Thymus (tissue), 11 donors: ENCODE measurements at regions not wholly inside any gene's neighbourhood (a gene's known extent, or its start where the extent isn't known, plus 50 kb on each side); places are given as distances from the start of the nearest gene placed in this dataset.

ENCODE experiments used
- DNase-seq, 9 donors: peaks; one replicate each; pipeline ENCODE4 v3.0.0-alpha.2; 2013; ENCODE audit warnings: low spot score in 9 of 9, low read depth in 6 of 9, missing footprints in 1 of 9
- H3K27ac ChIP-seq, 2 donors: one replicate each; pipeline ENCODE4 v1.5.1; 2013; ENCODE audit warnings: control low read depth in 1 of 2, low read depth in 1 of 2, low read length in 1 of 2, mild to moderate bottlenecking in 1 of 2, moderate library complexity in 1 of 2
- H3K27me3 ChIP-seq, 2 donors: one replicate each; pipeline ENCODE4 v1.5.1; 2013; ENCODE audit warnings: low read length in 1 of 2; ENCODE audit not compliant: control insufficient read depth in 2 of 2, insufficient read depth in 1 of 2
- H3K36me3 ChIP-seq, 2 donors: one replicate each; pipeline ENCODE4 v1.5.1; 2013; ENCODE audit warnings: low read length in 1 of 2, mild to moderate bottlenecking in 1 of 2, moderate library complexity in 1 of 2; ENCODE audit not compliant: control insufficient read depth in 2 of 2, insufficient read depth in 2 of 2
- H3K4me1 ChIP-seq, 2 donors: one replicate each; pipeline ENCODE4 v1.5.1; 2013; ENCODE audit warnings: low read length in 2 of 2; ENCODE audit not compliant: control insufficient read depth in 2 of 2, insufficient read depth in 2 of 2
- H3K4me3 ChIP-seq, 2 donors: one replicate each; pipeline ENCODE4 v1.5.1; 2013; ENCODE audit warnings: low read length in 2 of 2, control low read depth in 1 of 2, mild to moderate bottlenecking in 1 of 2
- H3K9me3 ChIP-seq, 2 donors: one replicate each; pipeline ENCODE4 v1.5.1; 2013; ENCODE audit warnings: low read length in 1 of 2, mild to moderate bottlenecking in 1 of 2; ENCODE audit not compliant: control insufficient read depth in 2 of 2, insufficient read depth in 1 of 2
- WGBS: extraction: QIAGEN DNeasy Blood & Tissue Kit; methylation state at CpG from one replicate; pipeline ENCODE4 v1.1.7; 2013; 5-methylcytosine and 5-hydroxymethylcytosine counted together
- donor health status: healthy.

- DNase-seq: no peak
- no peaks in the 10 kb centered on the region for H3K27me3 ChIP-seq
Observed at GRCh38 chr1:234936612-234937389, 191.8 kb downstream of the TOMM20 start.

GRCh38 chr1:234934611-234935033, 194.0 kb downstream of the TOMM20 start:
- H3K4me3 ChIP-seq: no peak overlapping the region
- H3K9me3 ChIP-seq: no peaks in the 10 kb centered on the region
- H3K4me1 ChIP-seq: peaks cover 0 to 5% of the 10 kb centered on the region in 2 donors
- no peaks in the 10 kb centered on the region for H3K27me3 ChIP-seq
- no peaks in the 10 kb centered on the region for H3K36me3 ChIP-seq
- WGBS: 96% methylated on average over 7 of the region's 7 CpGs
- H3K27ac ChIP-seq: no peak overlapping the region
- no peak for DNase-seq

More at GRCh38 chr1:234936612-234937389, 191.8 kb downstream of the TOMM20 start:
- WGBS: 97% methylated on average over 7 of the region's 7 CpGs
- H3K36me3 ChIP-seq: no peaks in the 10 kb centered on the region
- H3K4me1 ChIP-seq: peaks cover 0 to 5% of the 10 kb centered on the region in 2 donors
- no peak overlapping the region for H3K27ac ChIP-seq
- no peaks in the 10 kb centered on the region for H3K9me3 ChIP-seq
- H3K4me3 ChIP-seq: no peak overlapping the region

DNA sequence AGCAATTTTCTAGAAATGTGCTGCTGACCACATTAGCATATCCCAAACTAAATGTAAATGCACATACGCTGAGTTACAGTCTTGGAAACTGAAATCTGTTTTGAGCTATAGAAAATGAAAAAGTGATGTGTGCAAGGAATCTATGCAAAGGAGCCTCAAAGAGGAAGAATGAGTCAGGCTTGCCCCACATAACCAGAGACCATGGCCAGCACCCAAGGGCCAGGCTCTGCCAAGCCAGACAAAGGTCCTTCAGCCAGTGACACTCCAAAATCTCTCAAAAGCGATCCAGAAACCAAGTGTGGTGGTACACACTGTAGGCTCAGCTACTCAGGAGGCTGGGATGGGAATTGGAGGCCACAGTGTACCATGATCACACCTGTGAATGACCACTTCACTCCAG, 195.2 kb downstream of the TOMM20 start:
- H3K27ac ChIP-seq: no peak overlapping the region
- H3K9me3 ChIP-seq: no peaks in the 10 kb centered on the region
- peaks cover 2 to 17% of the 10 kb centered on the region in 2 donors for H3K4me1 ChIP-seq
- 47% methylated on average over 2 of the region's 2 CpGs for WGBS
- no peaks in the 10 kb centered on the region for H3K36me3 ChIP-seq
- no peaks in the 10 kb centered on the region for H3K27me3 ChIP-seq
- no peak overlapping the region for H3K4me3 ChIP-seq
- DNase-seq: no peak

DNA sequence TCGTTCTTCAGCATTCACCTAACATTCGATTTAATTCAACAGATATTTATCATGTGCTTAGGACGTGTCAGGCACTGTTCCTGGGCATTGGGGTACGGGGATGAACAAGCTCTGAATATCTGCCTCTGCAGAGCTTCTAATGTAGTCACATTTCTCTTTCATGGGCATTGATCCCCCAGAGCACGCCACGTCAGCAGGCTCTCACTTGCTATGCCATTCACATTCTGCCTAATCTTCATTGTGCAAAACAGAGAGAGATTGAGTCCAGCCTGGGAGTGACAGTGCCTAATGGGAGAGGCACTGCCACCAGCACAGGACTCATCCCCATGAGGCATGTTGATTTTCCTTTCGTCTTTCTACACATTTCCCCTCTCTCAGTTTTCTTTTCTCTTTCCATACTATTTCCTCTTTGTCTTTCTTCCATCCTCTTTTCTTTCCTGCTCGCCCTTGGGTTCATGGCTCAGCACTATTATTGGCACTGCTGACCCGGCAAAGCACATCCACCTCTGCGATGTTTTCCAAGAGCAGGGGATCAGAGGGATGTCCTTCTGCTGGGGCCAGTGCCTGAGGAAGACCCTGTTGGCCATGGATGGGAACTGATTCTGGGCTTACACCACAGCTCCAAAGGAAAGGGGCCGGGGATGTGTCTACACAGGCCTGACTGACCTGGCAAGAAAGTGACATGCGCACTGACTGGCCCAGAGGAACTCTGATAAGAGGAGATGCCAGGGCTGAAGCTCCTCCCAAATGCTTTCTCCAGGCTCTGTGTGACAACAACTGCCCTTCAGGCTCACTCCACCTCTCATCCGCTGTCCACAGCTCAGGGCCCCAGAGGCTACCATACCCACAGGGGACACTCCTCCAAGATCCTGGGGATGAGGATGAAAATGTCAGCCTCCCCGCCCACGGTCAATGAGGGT, 195.9 kb downstream of the TOMM20 start:
- Histone ChIP-seq H3K27me3 (no peaks in the 10 kb centered on the region), H3K9me3 (no peaks in the 10 kb centered on the region), H3K4me1 (peaks cover 3 to 24% of the 10 kb centered on the region in 2 donors), H3K27ac (no peak overlapping the region), H3K4me3 (no peak overlapping the region), H3K36me3 (no peaks in the 10 kb centered on the region)
- DNase-seq: no peak
- WGBS: 93% methylated on average over 15 of the region's 15 CpGs

- Histone ChIP-seq H3K27ac (no peak overlapping the region), H3K4me1 (peaks cover 4 to 30% of the 10 kb centered on the region in 2 donors), H3K4me3 (no peak overlapping the region), H3K36me3 (no peaks in the 10 kb centered on the region), H3K9me3 (no peaks in the 10 kb centered on the region), H3K27me3 (no peaks in the 10 kb centered on the region)
- WGBS: 97% methylated on average over 12 of the region's 12 CpGs
- DNase-seq: no peak
Observed at GRCh38 chr1:234932106-234932505, 196.5 kb downstream of the TOMM20 start.

DNA sequence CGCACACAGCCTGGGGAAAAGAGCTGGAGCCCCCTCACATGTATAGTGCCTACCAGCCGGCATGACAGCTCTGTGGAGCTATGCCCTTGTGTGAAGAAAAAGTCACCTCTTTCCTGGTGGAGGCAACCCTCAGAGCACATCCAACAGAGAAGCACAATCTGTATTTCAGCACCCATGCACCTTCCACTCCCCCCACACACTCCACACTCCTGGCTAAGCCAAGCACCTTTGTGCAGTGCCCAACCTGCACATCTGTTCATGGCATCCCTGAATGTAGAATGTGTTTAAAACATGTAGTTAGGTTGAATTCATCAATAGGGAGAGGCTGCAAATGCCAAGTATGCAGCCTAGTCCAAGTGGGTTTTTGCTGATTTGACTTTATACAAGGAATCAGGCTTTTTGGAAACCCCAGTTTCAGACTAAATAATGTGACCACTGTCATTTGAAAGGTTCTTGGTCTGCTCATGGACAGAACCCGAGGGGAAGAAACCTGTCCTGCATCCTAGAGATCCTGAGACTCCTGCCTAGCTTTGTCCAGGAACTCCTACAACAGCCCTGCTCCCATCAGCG, 197.1 kb downstream of the TOMM20 start:
- Histone ChIP-seq H3K36me3 (no peaks in the 10 kb centered on the region), H3K9me3 (peaks cover 0 to 1% of the 10 kb centered on the region in 2 donors), H3K27ac (no peak overlapping the region), H3K4me1 (peaks cover 9 to 36% of the 10 kb centered on the region in 2 donors), H3K4me3 (no peak overlapping the region), H3K27me3 (no peaks in the 10 kb centered on the region)
- over 99% methylated on average over 4 of the region's 4 CpGs for WGBS
- DNase-seq: no peak

GRCh38 chr1:234929369-234929768, 199.3 kb downstream of the TOMM20 start:
- Histone ChIP-seq H3K4me1 (peaks cover 16 to 47% of the 10 kb centered on the region in 2 donors), H3K27ac (no peak overlapping the region), H3K36me3 (no peaks in the 10 kb centered on the region), H3K27me3 (no peaks in the 10 kb centered on the region), H3K4me3 (no peak overlapping the region), H3K9me3 (peaks cover 0 to 4% of the 10 kb centered on the region in 2 donors)
- DNase-seq: no peak
- WGBS: 70% methylated on average over 3 of the region's 3 CpGs

DNA sequence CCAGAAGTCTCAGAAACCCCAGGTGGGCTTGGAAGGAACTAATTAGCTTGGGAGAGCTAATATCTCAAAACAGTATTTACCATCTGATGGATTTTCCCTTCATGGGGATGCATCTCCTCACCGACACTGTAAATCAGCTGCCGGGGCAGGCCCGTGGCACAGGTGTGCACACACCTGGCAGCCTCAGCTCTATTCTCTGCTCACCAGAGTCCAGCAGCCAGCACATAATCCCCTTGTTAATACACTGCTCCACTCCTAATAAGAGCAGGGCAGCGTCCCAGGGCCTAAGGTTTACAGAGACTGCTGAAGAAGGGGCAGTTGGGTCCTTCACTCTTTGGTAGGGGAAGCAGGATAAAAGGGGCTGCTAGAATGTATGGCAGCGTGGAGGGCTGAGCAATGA, 200.0 kb downstream of the TOMM20 start:
- DNase-seq: no peak
- Histone ChIP-seq H3K27me3 (no peaks in the 10 kb centered on the region), H3K4me1 (peaks cover 16 to 47% of the 10 kb centered on the region in 2 donors), H3K36me3 (no peaks in the 10 kb centered on the region), H3K27ac (peak overlapping the region in 1 of 2 donors; percentile 0), H3K4me3 (no peak overlapping the region), H3K9me3 (peaks cover 0 to 4% of the 10 kb centered on the region in 2 donors)
- 77% methylated on average over 5 of the region's 5 CpGs for WGBS
